ENCODE measurements at regions not wholly inside any gene's neighbourhood (a gene's known extent, or its start where the extent isn't known, plus 50 kb on each side); places are given as distances from the start of the nearest gene placed in this dataset.

- no peak for TF ChIP-seq FOS (IDR thresholded peaks at IDR 0.05; ENCODE audit: low read depth, low read length)
- TF ChIP-seq, protein P1, sequence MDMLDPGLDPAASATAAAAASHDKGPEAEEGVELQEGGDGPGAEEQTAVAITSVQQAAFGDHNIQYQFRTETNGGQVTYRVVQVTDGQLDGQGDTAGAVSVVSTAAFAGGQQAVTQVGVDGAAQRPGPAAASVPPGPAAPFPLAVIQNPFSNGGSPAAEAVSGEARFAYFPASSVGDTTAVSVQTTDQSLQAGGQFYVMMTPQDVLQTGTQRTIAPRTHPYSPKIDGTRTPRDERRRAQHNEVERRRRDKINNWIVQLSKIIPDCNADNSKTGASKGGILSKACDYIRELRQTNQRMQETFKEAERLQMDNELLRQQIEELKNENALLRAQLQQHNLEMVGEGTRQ (IDR thresholded peaks at IDR 0.05; ENCODE audit: low read depth, low read length) = no peak
- TF ChIP-seq, protein P2, sequence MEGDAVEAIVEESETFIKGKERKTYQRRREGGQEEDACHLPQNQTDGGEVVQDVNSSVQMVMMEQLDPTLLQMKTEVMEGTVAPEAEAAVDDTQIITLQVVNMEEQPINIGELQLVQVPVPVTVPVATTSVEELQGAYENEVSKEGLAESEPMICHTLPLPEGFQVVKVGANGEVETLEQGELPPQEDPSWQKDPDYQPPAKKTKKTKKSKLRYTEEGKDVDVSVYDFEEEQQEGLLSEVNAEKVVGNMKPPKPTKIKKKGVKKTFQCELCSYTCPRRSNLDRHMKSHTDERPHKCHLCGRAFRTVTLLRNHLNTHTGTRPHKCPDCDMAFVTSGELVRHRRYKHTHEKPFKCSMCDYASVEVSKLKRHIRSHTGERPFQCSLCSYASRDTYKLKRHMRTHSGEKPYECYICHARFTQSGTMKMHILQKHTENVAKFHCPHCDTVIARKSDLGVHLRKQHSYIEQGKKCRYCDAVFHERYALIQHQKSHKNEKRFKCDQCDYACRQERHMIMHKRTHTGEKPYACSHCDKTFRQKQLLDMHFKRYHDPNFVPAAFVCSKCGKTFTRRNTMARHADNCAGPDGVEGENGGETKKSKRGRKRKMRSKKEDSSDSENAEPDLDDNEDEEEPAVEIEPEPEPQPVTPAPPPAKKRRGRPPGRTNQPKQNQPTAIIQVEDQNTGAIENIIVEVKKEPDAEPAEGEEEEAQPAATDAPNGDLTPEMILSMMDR (conservative IDR thresholded peaks at IDR 0.05; ENCODE audit: low read depth, low read length) = no peak
- TF ChIP-seq POLR2A (IDR thresholded peaks at IDR 0.05; ENCODE audit: low read depth, low read length) = no peak
Observed at GRCh38 chr6:4012826-4013225, 66.1 kb downstream of the FAM217A start.

Measured in IMR-90 (cell line).